ENCODE measurements at regions not wholly inside any gene's neighbourhood (a gene's known extent, or its start where the extent isn't known, plus 50 kb on each side); places are given as distances from the start of the nearest gene placed in this dataset.
A peak's percentile ranks its signal among the peaks of the same experiment; 100 is the strongest.

GRCh38 chr10:61286686-61287085, 166.5 kb downstream of the TMEM26 start:
- Histone ChIP-seq H3K27me3 (ENCODE audit: insufficient read depth, low read depth, severe bottlenecking) (no peaks in the 10 kb centered on the region), H3K9me3 (ENCODE audit: severe bottlenecking) (no peaks in the 10 kb centered on the region), H3K36me3 (no peaks in the 10 kb centered on the region), H3K27ac (no peak overlapping the region), H3K4me3 (ENCODE audit: low read depth, low read length) (no peak overlapping the region)
- TF ChIP-seq CTCF (IDR thresholded peaks at IDR 0.05; ENCODE audit: low read depth, low read length), result no peak
- DNase-seq, result no peak

- no peak for DNase-seq
- no peak for TF ChIP-seq CTCF (IDR thresholded peaks at IDR 0.05; ENCODE audit: low read depth, low read length)
- no peak overlapping the region for H3K27ac ChIP-seq
These were observed 167.4 kb downstream of the TMEM26 start for GRCh38 chr10:61285749-61286148.

GRCh38 chr10:61284222-61284890, 168.8 kb downstream of the TMEM26 start:
- no peaks in the 10 kb centered on the region for H3K36me3 ChIP-seq
- no peaks in the 10 kb centered on the region for H3K9me3 ChIP-seq (ENCODE audit: severe bottlenecking)
- peak; percentile 43 for TF ChIP-seq CTCF (IDR thresholded peaks at IDR 0.05; ENCODE audit: low read depth, low read length)
- no peak for DNase-seq
- no peak overlapping the region for H3K4me3 ChIP-seq (ENCODE audit: low read depth, low read length)
- no peaks in the 10 kb centered on the region for H3K27me3 ChIP-seq (ENCODE audit: insufficient read depth, low read depth, severe bottlenecking)
- H3K27ac ChIP-seq, result no peak overlapping the region

More at GRCh38 chr10:61285749-61286148, 167.4 kb downstream of the TMEM26 start:
- Histone ChIP-seq H3K9me3 (ENCODE audit: severe bottlenecking) (no peaks in the 10 kb centered on the region), H3K27me3 (ENCODE audit: insufficient read depth, low read depth, severe bottlenecking) (no peaks in the 10 kb centered on the region), H3K36me3 (no peaks in the 10 kb centered on the region), H3K4me3 (ENCODE audit: low read depth, low read length) (no peak overlapping the region)

GRCh38 chr10:61283481-61284221, 169.5 kb downstream of the TMEM26 start:
- H3K27ac ChIP-seq, result no peak overlapping the region
- H3K4me3 ChIP-seq (ENCODE audit: low read depth, low read length), result no peak overlapping the region
- no peaks in the 10 kb centered on the region for H3K27me3 ChIP-seq (ENCODE audit: insufficient read depth, low read depth, severe bottlenecking)
- DNase-seq, result no peak
- no peaks in the 10 kb centered on the region for H3K9me3 ChIP-seq (ENCODE audit: severe bottlenecking)
- H3K36me3 ChIP-seq, result no peaks in the 10 kb centered on the region
- no peak for TF ChIP-seq CTCF (IDR thresholded peaks at IDR 0.05; ENCODE audit: low read depth, low read length)

- Histone ChIP-seq H3K27ac (no peak overlapping the region), H3K36me3 (no peaks in the 10 kb centered on the region), H3K27me3 (ENCODE audit: insufficient read depth, low read depth, severe bottlenecking) (no peaks in the 10 kb centered on the region), H3K4me3 (ENCODE audit: low read depth, low read length) (no peak overlapping the region), H3K9me3 (ENCODE audit: severe bottlenecking) (no peaks in the 10 kb centered on the region)
- DNase-seq, result no peak
- TF ChIP-seq CTCF (IDR thresholded peaks at IDR 0.05; ENCODE audit: low read depth, low read length), result no peak
These were observed 170.1 kb downstream of the TMEM26 start for GRCh38 chr10:61283066-61283465.
